IMR-90 (cell line): ENCODE measurements at regions not wholly inside any gene's neighbourhood (a gene's known extent, or its start where the extent isn't known, plus 50 kb on each side); places are given as distances from the start of the nearest gene placed in this dataset.

Source experiments
- ATAC-seq: fragments of 200-7000 bp; cut with Tn5 transposase; 2 replicates; pipeline ENCODE4 v1.9.1; 2020; ENCODE audit warnings: low read depth, mild to moderate bottlenecking, moderate library complexity
- BruUV-seq: library from RNA; stranded (reverse); fragments of 400-500 nt; replicated peaks from 2 replicates; lab custom pipeline; 2021; lab: Mats Ljungman, UMichigan
- CTCF ChIA-PET: fragments of 300-600 bp; formaldehyde crosslinking; extraction: SDS; loops from one replicate; lab custom pipeline; 2021; ENCODE audit warnings: antibody characterized with exemption; lab: Yijun Ruan, JAX
- POLR2A ChIA-PET: fragments of 300-600 bp; sonication (Branson Sonifier 250); formaldehyde crosslinking; loops from one replicate; lab custom pipeline; 2022; ENCODE audit warnings: antibody characterized with exemption; ENCODE audit not compliant: unreplicated experiment; lab: Charles Lee
- DNase-seq: peaks from one replicate; pipeline ENCODE4 v3.0.0; 2013
- H2AFZ ChIP-seq: replicated peaks from 2 replicates; pipeline ENCODE3; 2013; ENCODE audit warnings: low read length, mild to moderate bottlenecking; ENCODE audit not compliant: poor library complexity
- H2AK5ac ChIP-seq: 2 replicates; pipeline ENCODE4 v1.6.1; 2013; ENCODE audit warnings: low read depth, low read length, inconsistent platforms
- H2AK9ac ChIP-seq: replicated peaks from 2 replicates; pipeline ENCODE3; 2013; ENCODE audit warnings: mild to moderate bottlenecking, low read depth, low read length, moderate library complexity; ENCODE audit not compliant: poor library complexity
- H2BK120ac ChIP-seq: 2 replicates; pipeline ENCODE4 v1.6.1; 2013; ENCODE audit warnings: low read depth, low read length, inconsistent platforms
- H2BK15ac ChIP-seq: 3 replicates; pipeline ENCODE4 v1.6.1; 2013; ENCODE audit warnings: low read depth, low read length, inconsistent platforms
- H2BK20ac ChIP-seq: 2 replicates; pipeline ENCODE4 v1.6.1; 2013; ENCODE audit warnings: low read depth, mild to moderate bottlenecking, inconsistent platforms, low read length, moderate library complexity
- H2BK5ac ChIP-seq: 2 replicates; pipeline ENCODE4 v1.6.1; 2013; ENCODE audit warnings: mild to moderate bottlenecking, low read depth, low read length, inconsistent platforms; ENCODE audit not compliant: poor library complexity, severe bottlenecking
- H3K14ac ChIP-seq: replicated peaks from 2 replicates; pipeline ENCODE4 v1.6.1; 2013; ENCODE audit warnings: low read depth, low read length, inconsistent platforms
- H3K18ac ChIP-seq: 2 replicates; pipeline ENCODE4 v1.6.1; 2013; ENCODE audit warnings: low read depth, low read length, control low read depth
- H3K23ac ChIP-seq: 2 replicates; pipeline ENCODE4 v1.6.1; 2013; ENCODE audit warnings: low read depth, low read length, inconsistent platforms
- H3K27ac ChIP-seq: 2 replicates; pipeline ENCODE4 v1.5.1; 2013; ENCODE audit warnings: mild to moderate bottlenecking, control low read depth, low read length; ENCODE audit not compliant: insufficient read depth
- H3K27me3 ChIP-seq: 2 replicates; pipeline ENCODE4 v1.6.1; 2013; ENCODE audit warnings: low read length; ENCODE audit not compliant: control insufficient read depth, insufficient read depth
- H3K36me3 ChIP-seq: 2 replicates; pipeline ENCODE4 v1.6.1; 2013; ENCODE audit warnings: low read length, mixed read lengths; ENCODE audit not compliant: control insufficient read depth, insufficient read depth
- H3K4ac ChIP-seq: 2 replicates; pipeline ENCODE4 v1.6.1; 2013; ENCODE audit warnings: low read depth, low read length, inconsistent platforms
- H3K4me1 ChIP-seq: 2 replicates; pipeline ENCODE4 v1.6.1; 2013; ENCODE audit warnings: low read length, mixed read lengths; ENCODE audit not compliant: control insufficient read depth, insufficient read depth
- H3K4me2 ChIP-seq: 2 replicates; pipeline ENCODE4 v1.6.1; 2013; ENCODE audit warnings: low read depth, mild to moderate bottlenecking, control low read depth, low read length, moderate library complexity
- H3K4me3 ChIP-seq: 2 replicates; pipeline ENCODE4 v1.5.1; 2013; ENCODE audit warnings: low read depth, mild to moderate bottlenecking, control low read depth, low read length, moderate library complexity; ENCODE audit not compliant: insufficient read depth
- H3K56ac ChIP-seq: 2 replicates; pipeline ENCODE4 v1.6.1; 2013; ENCODE audit warnings: low read length, inconsistent platforms; ENCODE audit not compliant: insufficient read depth; ENCODE audit errors: extremely low read depth
- H3K79me1 ChIP-seq, 2 experiments: 2 replicates each; pipeline ENCODE4 v1.6.1; 2013; ENCODE audit warnings: low read length in 2 of 2, inconsistent platforms in 1 of 2, low read depth in 1 of 2
- H3K9ac ChIP-seq: 2 replicates; pipeline ENCODE4 v1.6.1; 2013; ENCODE audit warnings: low read depth, low read length, control low read depth
- H3K9me1 ChIP-seq: 2 replicates; pipeline ENCODE4 v1.6.1; 2013; ENCODE audit warnings: low read length, inconsistent platforms; ENCODE audit not compliant: insufficient read depth
- H3K9me3 ChIP-seq: 2 replicates; pipeline ENCODE4 v1.6.1; 2013; ENCODE audit warnings: low read length; ENCODE audit not compliant: control insufficient read depth, insufficient read depth
- H4K20me1 ChIP-seq: 2 replicates; pipeline ENCODE4 v1.6.1; 2013; ENCODE audit warnings: low read length, inconsistent platforms; ENCODE audit not compliant: insufficient read depth
- H4K5ac ChIP-seq: 2 replicates; pipeline ENCODE4 v1.6.1; 2013; ENCODE audit warnings: mild to moderate bottlenecking, low read depth, low read length, control low read depth
- H4K8ac ChIP-seq, 2 experiments: 2 replicates each; pipeline ENCODE4 v1.6.1; 2013; ENCODE audit warnings: low read depth in 2 of 2, low read length in 2 of 2, control low read depth in 1 of 2, inconsistent platforms in 1 of 2
- H4K91ac ChIP-seq: 2 replicates; pipeline ENCODE4 v1.6.1; 2013; ENCODE audit warnings: low read depth, low read length, inconsistent platforms; ENCODE audit not compliant: insufficient read depth
- CEBPB ChIP-seq: IDR thresholded peaks from 2 replicates; pipeline ENCODE4 v1.6.1; 2012; ENCODE audit warnings: low read depth, low read length, improper control_type of control experiment
- CTCF ChIP-seq: conservative IDR thresholded peaks from 2 replicates; pipeline ENCODE4 v1.5.1; 2012; ENCODE audit warnings: mild to moderate bottlenecking, low read depth, low read length, improper control_type of control experiment
- MAFK ChIP-seq: IDR thresholded peaks from 2 replicates; pipeline ENCODE4 v1.6.1; 2012; ENCODE audit warnings: low read depth, low read length, improper control_type of control experiment
- MAZ ChIP-seq: IDR thresholded peaks from 2 replicates; pipeline ENCODE4 v1.6.1; 2012; ENCODE audit warnings: low read depth, mild to moderate bottlenecking, low read length, improper control_type of control experiment, moderate library complexity, borderline replicate concordance
- MXI1 ChIP-seq: IDR thresholded peaks from 2 replicates; pipeline ENCODE4 v1.6.1; 2012; ENCODE audit warnings: low read depth, mild to moderate bottlenecking, low read length, moderate library complexity, borderline replicate concordance
- POLR2A ChIP-seq: IDR thresholded peaks from 2 replicates; pipeline ENCODE4 v1.6.1; 2012; ENCODE audit warnings: mild to moderate bottlenecking, low read depth, low read length
- RAD21 ChIP-seq: IDR thresholded peaks from 2 replicates; pipeline ENCODE4 v1.6.1; 2012; ENCODE audit warnings: low read length, improper control_type of control experiment
- RFX5 ChIP-seq: IDR thresholded peaks from 2 replicates; pipeline ENCODE4 v1.8.0; 2012; ENCODE audit warnings: low read depth, mild to moderate bottlenecking, low read length, moderate library complexity
- USF2 ChIP-seq: fragments of 150-350 bp; IDR thresholded peaks from 2 replicates; pipeline ENCODE4 v1.6.1; 2017; ENCODE audit warnings: mild to moderate bottlenecking, antibody characterized with exemption, low read length, low read depth
- WGBS, 2 experiments: methylation state at CpG; one replicate each; pipeline versions ENCODE4 v1.1.5 to v1.1.7; 2013; ENCODE audit warnings: missing lambda C conversion rate in 2 of 2; ENCODE audit not compliant: insufficient read length in 1 of 2; ENCODE audit errors: extremely low coverage in 2 of 2; 5-methylcytosine and 5-hydroxymethylcytosine counted together
- dilution Hi-C: fragments of 300-500 bp; cut with HindIII; formaldehyde crosslinking; loops from one replicate; pipeline ENCODE4 v1.14.3; 2018; ENCODE audit warnings: low sequenced_read_pairs; ENCODE audit not compliant: unreplicated experiment
- in situ Hi-C: fragments of 300-500 bp; cut with MboI; formaldehyde crosslinking; loops from 3 replicates; pipeline ENCODE4 v1.14.3; 2019; ENCODE audit warnings: low sequenced_read_pairs, inconsistent platforms, mixed read lengths
- intact Hi-C: fragments of 100-400 bp; cut with micrococcal nuclease; formaldehyde crosslinking; loops from 2 replicates; pipeline ENCODE4 v1.10.0; 2022

GRCh38 chr1:193927550-193927949 is 741.1 kb upstream of the B3GALT2 start:
- Histone ChIP-seq H3K9me3 (peaks cover 2% of the 10 kb centered on the region; the same call in 1 of the 2 replicates), H4K91ac (no peak overlapping the region), H3K4me2 (no peak overlapping the region), H3K23ac (no peak overlapping the region), H3K79me1 (no peaks in the 10 kb centered on the region), H2AK9ac (no peak overlapping the region), H3K36me3 (no peaks in the 10 kb centered on the region), H3K9me1 (no peaks in the 10 kb centered on the region), H3K4ac (no peak overlapping the region), H3K9ac (no peak overlapping the region), H3K56ac (no peak overlapping the region), H2AFZ (no peak overlapping the region), H2BK20ac (no peak overlapping the region), H3K18ac (no peak overlapping the region), H3K27me3 (no peaks in the 10 kb centered on the region), H4K5ac (no peak overlapping the region), H2BK5ac (no peak overlapping the region), H2AK5ac (no peak overlapping the region), H3K14ac (no peak overlapping the region), H2BK120ac (no peak overlapping the region), H3K4me3 (no peak overlapping the region), H2BK15ac (no peak overlapping the region), H3K4me1 (no peaks in the 10 kb centered on the region), H3K27ac (no peak overlapping the region), H4K20me1 (no peaks in the 10 kb centered on the region), H4K8ac (no peak overlapping the region)
- intact Hi-C loops (no loop called here), in situ Hi-C loops (no loop called here), dilution Hi-C loops (no loop called here)
- CTCF ChIA-PET: no interaction called here
- 0% methylated on average over 1 of the region's 4 CpGs; no CpG with 5 or more reads in 1 of the 2 experiments for WGBS, 2 experiments
- ATAC-seq (no peak), DNase-seq (no peak)
- POLR2A ChIA-PET: no interaction called here
- no TSS peak for BruUV-seq
- no peak for TF ChIP-seq POLR2A
- no peak for TF ChIP-seq MAFK
- no peak for TF ChIP-seq CTCF
- no peak for TF ChIP-seq MAZ
- no peak for TF ChIP-seq MXI1
- TF ChIP-seq USF2: no peak
- TF ChIP-seq CEBPB: no peak
- no peak for TF ChIP-seq RAD21
- no peak for TF ChIP-seq RFX5
